D721Med (cell line): ENCODE measurements at regions not wholly inside any gene's neighbourhood (a gene's known extent, or its start where the extent isn't known, plus 50 kb on each side); places are given as distances from the start of the nearest gene placed in this dataset.

Experiments used
- DNase-seq: peaks from one replicate; pipeline ENCODE4 v3.0.0; 2011; ENCODE audit warnings: low spot score; ENCODE audit not compliant: insufficient read length
- FAIRE-seq: peaks from 2 replicates; lab custom pipeline; 2011; peaks lifted over from hg19 to GRCh38; lab: Jason Lieb, UNC
- CTCF ChIP-seq: IDR thresholded peaks from 2 replicates; pipeline ENCODE4 v1.5.1; 2012; ENCODE audit warnings: mild to moderate bottlenecking, control low read depth; ENCODE audit not compliant: insufficient read depth; ENCODE audit errors: missing control alignments

GRCh38 chr6:71190809-71191208 is 97.8 kb upstream of the OGFRL1 start:
- no peak for FAIRE-seq
- peak; percentile 41 for TF ChIP-seq CTCF
- DNase-seq = no peak

GRCh38 chr6:71194724-71195123 is 93.9 kb upstream of the OGFRL1 start:
- DNase-seq (no peak), FAIRE-seq (no peak)
- no peak for TF ChIP-seq CTCF

- no peak for FAIRE-seq
- no peak for DNase-seq
- TF ChIP-seq CTCF = no peak
Measured at GRCh38 chr6:71197267-71197666, 91.3 kb upstream of the OGFRL1 start.

- no peak for FAIRE-seq
- no peak for TF ChIP-seq CTCF
- DNase-seq = no peak
Measured at GRCh38 chr6:71197780-71198179, 90.8 kb upstream of the OGFRL1 start.

GRCh38 chr6:71198908-71199307 is 89.7 kb upstream of the OGFRL1 start:
- FAIRE-seq = no peak
- no peak for DNase-seq
- no peak for TF ChIP-seq CTCF

- no peak for TF ChIP-seq CTCF
- DNase-seq (no peak), FAIRE-seq (no peak)
Measured at GRCh38 chr6:71199736-71200135, 88.9 kb upstream of the OGFRL1 start.

GRCh38 chr6:71203206-71203605 is 85.4 kb upstream of the OGFRL1 start:
- FAIRE-seq = no peak
- DNase-seq = no peak
- TF ChIP-seq CTCF = no peak
